NCI-H524 (cell line): ENCODE measurements at regions not wholly inside any gene's neighbourhood (a gene's known extent, or its start where the extent isn't known, plus 50 kb on each side); places are given as distances from the start of the nearest gene placed in this dataset.

Source experiments
- DNase-seq, 2 experiments: peaks; one replicate each; lab custom pipeline; 2025; lab: John Stamatoyannopoulos, UW

GRCh38 chr12:77777274-77777673 is 53.4 kb upstream of the NAV3 start:
- no peak for DNase-seq

GRCh38 chr12:77774761-77775160 is 55.9 kb upstream of the NAV3 start:
- DNase-seq: no peak

- peak; percentile 59 to 88 for DNase-seq
These were observed 57.9 kb upstream of the NAV3 start for GRCh38 chr12:77772676-77773298.

DNA sequence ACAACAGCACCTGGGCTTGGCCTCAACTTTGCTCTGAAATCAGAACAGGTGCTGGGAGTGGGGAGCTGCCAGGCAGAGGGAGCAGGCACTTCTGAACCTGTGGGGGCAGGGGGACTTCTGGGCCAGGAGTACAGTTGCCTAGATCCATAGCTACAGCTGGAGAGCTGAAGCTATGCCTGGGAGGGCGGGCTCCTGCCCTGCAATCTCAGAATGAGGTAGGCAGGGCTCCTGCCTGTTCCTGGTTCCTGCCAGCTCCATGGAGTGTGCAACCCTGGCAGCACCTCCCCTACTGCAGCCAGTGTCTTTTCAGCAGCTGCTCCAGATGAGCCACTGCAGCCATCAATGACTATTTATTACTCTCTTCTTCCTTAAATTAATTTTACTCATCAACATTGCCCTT is 62.1 kb upstream of the NAV3 start:
- DNase-seq: no peak

DNA sequence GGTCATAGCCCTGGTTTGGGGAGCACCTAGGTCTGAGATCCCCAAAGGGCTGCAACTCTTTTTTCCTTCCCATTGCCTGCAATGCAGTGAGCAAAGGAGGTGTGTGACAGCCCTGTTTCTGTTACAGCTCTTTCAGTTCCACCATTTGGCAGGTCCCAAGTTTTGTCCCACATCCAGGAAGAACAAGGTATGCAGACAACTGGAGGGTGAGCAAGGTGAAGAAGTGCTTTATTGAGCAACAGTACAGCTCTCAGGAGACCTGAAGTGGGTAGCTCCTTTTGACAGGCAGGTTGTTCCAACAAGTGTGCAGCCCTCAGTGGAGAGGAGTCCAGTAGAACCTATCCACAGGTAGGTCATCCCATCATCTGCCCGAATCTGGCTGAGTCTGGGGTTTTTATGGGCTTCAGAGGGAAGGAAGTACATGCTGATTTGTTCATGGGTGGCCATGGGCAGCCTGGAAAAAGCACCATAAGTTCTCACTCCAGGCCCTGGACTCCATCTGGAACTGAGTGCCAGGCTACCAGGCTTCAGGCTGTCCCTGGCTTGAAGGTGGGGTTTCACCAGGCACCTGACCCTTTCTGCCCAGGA is 62.8 kb upstream of the NAV3 start:
- no peak for DNase-seq

GRCh38 chr12:77767335-77767734 is 63.4 kb upstream of the NAV3 start:
- no peak for DNase-seq

- DNase-seq: no peak
These were observed 64.5 kb upstream of the NAV3 start for GRCh38 chr12:77766224-77766623.

DNA sequence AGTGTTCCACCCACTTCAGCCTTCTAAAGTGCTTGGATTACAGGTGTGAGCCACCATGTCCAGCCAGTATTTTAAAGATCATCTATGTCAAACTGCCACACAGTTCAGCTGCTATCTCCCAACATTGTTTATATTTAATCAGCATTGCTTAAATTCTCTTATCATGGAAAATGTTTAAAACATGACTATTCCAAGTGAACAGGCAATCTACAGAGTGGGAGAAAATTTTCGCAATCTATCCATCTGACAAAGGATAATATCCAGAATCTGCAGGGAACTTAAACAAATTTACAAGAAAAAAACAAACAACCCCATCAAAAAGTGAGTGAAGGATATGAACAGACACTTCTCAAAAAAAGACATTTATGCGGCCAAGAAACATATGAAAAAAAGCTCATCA is 69.4 kb upstream of the NAV3 start:
- no peak for DNase-seq

DNA sequence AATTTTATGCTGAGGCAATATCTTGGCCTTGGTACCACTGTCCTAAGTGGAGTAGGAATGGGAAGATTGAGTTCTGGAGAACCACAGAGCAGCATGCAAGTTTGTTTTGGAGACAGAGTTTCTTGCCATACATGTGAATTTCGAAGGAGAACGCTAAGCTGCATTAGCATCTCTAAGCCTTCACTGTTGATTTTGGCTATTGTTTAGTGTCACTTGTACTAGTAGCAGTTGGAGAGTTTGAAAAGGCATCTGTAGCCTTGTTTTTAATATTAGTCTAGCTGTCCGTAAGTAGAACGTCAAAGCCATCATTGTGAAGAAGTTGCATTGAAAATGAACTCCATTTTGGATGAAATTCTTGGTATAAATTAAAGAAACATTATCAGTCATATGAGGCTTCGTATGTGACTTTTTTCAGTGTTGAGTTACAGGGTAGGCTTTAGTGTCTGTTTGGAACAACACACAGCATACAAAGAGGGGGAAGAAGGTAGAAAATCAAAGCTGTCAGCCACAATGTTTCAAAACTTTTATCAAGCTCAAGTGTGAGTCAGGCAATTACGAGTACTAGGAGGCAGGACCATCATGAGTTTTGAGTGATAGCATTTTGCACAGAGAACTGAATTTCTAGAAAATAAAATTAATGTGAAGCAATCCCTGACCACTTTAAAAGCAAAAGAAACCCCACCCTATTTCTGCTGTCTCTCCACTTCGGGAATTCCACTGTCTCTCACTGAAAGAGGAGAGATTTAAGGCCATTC is 70.2 kb upstream of the NAV3 start:
- no peak for DNase-seq

DNA sequence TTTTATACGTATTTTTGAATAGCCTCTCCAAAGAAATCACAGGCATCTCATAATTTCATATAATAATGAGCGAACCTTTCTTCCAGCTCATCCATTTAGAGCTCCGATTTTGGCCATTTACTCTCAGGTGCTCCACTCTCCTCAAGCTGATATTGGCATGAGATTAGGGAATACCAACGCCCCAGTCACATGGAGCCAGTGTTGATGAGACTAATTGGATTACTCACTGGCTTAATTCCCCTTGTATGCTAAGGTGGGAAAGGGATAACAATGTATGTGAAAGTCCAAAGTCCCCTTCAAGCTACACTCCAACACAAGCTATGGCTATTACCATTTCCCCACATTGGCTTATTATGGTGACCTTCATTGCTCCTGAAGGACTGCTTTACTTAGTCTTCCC is 76.6 kb upstream of the NAV3 start:
- DNase-seq: peak; percentile 73 to 82

DNA sequence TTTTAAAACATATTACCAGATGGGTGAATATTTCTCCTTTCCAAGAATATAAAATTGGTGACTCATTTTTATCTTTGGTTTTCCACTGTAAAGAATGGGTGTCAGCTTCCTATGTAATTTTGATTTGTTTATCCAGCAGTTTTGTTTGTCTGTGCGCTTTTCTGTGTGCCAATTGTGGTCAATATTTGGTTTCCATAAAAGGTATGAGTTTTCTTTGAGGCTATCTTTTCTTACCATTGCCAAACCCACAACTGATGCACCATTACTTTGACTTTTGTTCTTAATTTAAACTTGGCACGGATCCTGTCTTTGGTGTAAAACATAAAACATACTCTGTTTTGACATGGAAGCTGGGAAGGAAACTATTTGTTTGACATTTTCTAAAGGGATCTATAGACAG is 78.8 kb upstream of the NAV3 start:
- DNase-seq: no peak

DNA sequence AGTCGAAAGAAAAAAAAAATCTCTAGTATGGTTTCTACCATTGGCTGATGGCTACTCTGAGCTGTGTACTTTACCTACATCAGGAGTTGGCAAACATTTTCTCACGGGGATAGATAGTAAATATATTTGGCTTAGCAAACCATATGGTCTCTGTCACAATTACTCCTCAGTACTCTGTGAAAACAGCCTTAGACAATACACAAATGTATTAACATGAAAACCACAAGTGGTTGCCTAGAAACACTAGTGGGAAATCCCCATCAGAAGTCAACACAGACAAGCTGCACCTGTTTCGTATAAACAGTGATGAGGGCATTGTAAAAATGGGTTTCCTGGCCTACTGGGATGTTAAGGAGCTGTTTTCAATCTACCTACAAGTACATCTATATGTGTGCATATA is 84.6 kb upstream of the NAV3 start:
- DNase-seq: peak in 1 of 2 experiments; percentile 87

- DNase-seq: no peak
These were observed 85.1 kb upstream of the NAV3 start for GRCh38 chr12:77745624-77746023.

- no peak for DNase-seq
These were observed 88.1 kb upstream of the NAV3 start for GRCh38 chr12:77742631-77743030.

GRCh38 chr12:77741974-77742517 is 88.6 kb upstream of the NAV3 start:
- DNase-seq: no peak

- no peak for DNase-seq
These were observed 94.3 kb upstream of the NAV3 start for GRCh38 chr12:77736219-77736965.

DNA sequence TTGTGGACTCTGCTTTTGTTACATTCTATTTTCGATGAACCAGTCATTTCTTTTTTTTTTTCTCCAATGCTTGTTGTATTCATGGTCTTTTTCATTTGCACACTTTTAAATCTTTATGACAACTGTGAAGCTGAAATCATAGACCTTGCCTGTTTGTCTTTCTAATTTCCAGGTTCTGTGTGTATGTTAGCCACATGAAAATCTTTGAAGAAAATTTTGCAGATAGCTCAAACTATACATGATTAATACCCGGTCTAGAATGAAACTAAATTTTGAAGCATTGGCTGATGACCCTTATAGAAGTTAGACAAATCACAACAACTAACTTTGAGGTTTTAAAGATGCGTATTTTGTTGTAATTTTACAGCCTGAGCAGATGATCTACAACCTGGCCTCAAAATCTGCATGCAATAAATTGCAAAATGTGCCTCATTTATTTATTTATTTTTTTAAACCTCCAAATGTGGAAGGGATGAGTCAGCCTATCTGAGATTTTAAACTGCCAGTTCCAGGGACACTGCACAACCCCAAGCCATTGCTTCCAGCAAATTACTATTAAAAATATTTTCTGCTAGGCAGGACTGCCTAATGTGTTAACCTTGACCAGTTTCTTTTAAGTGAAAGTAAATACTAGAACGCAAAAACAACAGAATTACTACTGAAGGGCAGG is 96.3 kb upstream of the NAV3 start:
- no peak for DNase-seq

DNA sequence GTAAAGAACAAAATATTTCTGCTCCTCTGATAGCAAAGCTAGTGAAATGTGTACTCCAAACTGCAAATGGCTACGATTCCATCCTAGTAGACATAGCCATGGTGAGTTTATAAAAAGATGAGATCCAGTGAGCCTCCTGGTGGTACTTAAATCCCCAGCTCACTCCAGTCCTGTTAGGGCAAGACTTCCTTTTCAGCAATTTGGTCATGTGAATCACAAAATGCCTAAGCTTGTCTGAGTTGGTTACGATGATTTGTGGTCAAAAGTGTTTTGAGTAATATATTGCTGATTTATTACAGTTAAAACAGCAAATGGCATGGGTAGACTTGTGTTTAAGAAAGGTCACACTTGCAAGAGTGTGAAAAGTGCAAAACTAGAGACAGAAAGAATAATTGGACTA is 102.7 kb upstream of the NAV3 start:
- no peak for DNase-seq

DNA sequence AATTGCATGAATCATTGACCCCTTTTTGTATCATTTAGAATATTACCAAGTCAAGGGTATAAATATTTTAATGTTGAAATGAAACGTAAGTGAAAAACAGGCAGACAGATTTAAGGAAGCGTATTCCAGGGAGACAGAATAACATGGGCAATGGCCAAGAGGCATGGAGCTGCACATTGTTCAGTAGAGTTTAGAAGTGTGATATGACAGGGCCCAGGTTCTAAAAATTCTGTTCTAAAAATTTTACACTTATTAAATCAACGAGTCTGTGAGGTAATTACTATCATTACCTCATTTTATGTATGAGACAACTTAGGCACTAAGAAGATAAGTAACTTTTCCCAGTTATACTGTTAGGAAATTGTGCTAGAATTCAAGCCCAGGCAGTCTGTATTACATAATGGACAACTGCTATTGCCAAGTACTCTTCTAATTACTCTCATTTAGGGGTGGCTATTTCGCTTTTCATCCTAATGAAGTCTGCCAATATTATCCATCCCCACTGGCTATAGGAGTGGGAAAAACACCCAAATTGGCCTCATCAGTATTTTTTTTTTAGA is 103.2 kb upstream of the NAV3 start:
- no peak for DNase-seq

DNA sequence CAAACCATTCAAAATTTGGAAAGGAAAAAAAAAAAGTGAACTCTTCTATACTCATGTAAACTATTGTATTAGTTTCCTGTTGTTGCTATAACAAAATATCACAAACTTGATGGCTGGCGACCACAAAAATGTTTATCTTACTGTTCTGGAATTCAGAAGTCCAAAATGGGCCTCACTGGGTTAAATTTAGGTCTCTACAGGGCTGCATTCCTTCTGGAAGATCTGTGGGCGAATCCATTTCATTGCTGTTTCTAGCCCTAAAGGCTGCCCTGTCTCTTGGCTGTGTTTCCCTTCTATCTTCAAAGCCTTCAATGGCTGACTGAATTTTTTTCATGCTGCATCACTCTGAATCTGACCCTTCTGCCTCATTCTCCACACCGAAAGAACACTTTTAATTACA is 105.1 kb upstream of the NAV3 start:
- no peak for DNase-seq

DNA sequence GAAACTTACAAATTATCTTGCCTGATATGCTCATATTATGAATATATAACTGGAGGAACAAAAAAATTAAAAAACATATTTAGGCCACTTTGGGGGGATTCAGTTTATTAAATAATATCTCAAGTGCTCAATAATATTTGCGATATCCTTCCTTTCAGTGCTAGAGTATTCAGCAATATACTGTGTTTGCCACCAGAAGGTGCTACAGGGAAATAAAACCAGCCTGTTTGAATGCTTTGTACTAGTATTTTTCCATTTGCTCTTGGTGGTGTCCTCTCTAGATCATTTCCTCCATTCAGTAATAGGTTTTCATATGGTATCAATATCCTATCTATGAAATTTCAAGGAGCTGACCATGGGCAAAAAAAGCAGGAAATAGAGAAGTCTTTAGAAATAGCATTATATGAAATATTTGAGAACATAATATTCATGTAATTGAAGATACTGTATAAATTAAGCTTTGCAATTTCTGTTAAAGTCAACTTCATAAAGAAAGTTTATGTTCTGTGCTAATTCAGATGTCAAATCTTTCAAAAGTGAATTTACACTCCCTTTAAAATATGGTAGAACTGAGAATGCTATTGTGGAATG is 106.2 kb upstream of the NAV3 start:
- peak in 1 of 2 experiments; percentile 55 for DNase-seq
